Midbrain (tissue), 1 donor: ENCODE measurements at regions not wholly inside any gene's neighbourhood (a gene's known extent, or its start where the extent isn't known, plus 50 kb on each side); places are given as distances from the start of the nearest gene placed in this dataset.

ENCODE experiments used
- DNase-seq: peaks from one replicate; lab custom pipeline; 2025; lab: John Stamatoyannopoulos, UW

GRCh38 chr9:134967547-134967930 is 49.8 kb upstream of the FCN1 start:
- no peak for DNase-seq

DNA sequence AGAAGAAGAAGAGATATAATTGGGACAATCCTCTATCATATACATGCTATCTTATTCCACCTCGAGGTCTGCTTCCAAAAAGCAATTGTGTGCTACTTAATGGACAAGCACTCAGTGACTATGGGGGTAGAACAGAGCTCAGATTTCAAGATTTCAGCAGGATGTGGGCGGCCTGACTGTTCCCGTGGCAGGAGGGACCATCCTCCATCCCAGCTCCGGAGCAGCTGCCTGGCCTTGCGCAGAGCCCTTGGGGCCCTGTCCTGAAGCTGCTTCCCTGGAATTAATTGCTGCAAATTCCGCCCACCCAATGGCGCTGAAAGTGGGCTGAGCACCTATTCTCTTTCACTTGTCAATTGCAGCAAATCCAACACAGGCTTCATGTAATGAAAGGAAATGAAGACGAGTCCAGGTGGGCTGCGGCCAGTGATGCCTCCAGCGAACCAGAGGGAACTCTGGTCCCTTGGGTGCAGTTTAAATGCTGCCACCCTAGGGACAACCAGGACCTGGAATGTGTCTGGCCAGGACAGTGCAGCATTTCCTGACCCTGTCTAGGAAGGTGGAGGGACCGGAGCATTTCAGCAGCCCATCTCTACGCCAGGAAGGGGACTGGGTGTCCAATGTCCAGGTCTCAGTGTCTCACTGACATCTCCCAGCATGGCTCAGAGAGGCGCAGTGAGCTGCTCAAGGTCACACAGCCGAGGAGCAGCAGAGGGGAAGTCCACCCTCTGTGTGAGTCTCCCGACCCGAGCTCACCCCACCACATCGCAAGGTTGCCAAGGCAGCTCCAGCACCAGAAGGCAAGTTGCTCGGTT is 50.5 kb upstream of the FCN1 start:
- no peak for DNase-seq

DNA sequence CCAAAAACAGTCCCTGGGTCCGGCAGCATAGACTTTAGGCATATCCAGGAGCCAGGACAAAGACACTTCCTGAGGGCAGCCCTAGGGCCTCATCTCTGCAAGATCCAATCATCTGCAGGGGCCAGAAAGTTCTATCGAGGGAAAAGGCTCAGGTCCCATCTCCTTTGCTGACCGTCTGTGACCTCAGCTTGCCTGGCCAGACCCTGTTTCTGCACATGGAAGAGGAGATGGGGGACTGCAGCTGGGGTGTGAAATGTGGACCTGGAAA is 51.0 kb upstream of the FCN1 start:
- no peak for DNase-seq

- no peak for DNase-seq
Observed at GRCh38 chr9:134969156-134970045, 51.7 kb upstream of the FCN1 start.

DNA sequence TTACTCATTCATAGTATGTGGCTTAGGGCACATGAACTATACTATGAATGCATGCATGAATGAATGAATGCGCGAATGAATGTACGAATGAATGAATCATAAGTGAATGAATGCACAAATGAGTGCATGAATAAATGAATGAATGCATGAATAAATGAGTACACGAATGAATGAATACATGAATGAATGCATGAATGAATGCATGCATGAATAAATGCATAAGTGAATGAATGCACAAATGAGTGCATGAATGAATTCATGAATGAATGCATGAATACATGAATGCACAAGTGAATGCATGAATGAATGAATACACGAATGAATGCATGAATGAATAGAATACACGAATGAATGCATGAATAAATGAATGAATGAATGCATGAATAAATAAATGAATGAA is 52.5 kb upstream of the FCN1 start:
- no peak for DNase-seq

DNA sequence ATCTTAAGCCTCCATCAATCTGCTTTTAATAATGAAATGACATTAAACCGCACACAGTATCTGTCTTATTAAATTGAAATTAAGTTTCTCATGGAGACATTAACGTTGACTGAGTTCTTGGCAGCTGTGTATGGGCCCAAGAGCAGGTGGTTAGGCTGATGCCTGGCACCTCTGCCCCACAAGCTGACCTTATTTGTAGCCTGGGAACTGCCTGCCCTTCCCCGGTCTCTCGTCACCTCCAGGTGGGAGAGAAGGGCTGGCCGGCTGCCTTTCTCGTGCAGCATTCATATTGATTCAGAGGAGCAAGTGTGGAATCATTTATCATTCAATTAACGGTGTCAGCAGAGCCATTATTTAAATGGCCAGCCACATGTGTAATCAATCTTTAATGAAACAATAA is 53.0 kb upstream of the FCN1 start:
- no peak for DNase-seq

DNA sequence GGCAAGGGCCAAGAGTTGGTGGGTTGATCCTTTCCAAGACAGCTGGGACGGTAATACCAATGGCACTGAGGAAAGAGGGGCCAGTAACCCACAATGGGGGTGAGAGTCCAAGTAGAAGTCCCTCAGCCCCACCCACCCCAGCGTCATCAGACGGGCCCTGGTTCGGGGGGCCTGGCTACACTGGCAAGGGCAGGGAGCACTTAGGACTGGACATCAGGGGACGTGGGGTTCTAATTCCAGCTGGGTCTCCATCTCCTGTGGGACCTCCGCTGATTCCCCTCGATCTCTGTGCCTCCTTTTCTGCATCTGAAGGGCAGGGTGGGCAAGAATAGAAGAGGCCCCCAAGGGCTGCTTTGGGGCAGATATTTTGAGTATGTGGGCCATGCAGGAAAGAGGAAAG is 53.5 kb upstream of the FCN1 start:
- no peak for DNase-seq

DNA sequence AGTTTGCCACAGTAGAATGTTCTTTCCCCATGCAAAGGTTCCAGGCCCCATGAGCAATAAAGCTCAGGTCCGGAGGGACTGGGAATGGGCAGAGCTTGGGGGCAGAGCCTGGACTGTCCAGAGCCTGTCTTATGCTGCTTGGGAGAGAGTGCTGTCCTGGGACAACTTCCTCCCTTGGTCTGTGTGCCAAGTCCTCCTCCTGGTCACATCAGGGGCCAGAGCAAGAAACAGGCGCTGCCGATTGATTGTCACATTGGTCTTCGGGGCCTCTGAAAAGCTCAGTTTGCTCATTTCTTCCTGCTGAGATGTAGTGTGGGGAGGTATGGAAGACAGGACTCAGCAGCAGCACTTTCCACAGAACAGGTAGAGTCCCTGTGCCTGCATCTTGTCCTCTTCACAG is 54.0 kb upstream of the FCN1 start:
- no peak for DNase-seq

GRCh38 chr9:134972140-134972539 is 54.4 kb upstream of the FCN1 start:
- DNase-seq = no peak

GRCh38 chr9:134975253-134975652 is 57.5 kb upstream of the FCN1 start:
- DNase-seq = no peak

- no peak for DNase-seq
Observed at GRCh38 chr9:134976403-134976802, 58.7 kb upstream of the FCN1 start.

DNA sequence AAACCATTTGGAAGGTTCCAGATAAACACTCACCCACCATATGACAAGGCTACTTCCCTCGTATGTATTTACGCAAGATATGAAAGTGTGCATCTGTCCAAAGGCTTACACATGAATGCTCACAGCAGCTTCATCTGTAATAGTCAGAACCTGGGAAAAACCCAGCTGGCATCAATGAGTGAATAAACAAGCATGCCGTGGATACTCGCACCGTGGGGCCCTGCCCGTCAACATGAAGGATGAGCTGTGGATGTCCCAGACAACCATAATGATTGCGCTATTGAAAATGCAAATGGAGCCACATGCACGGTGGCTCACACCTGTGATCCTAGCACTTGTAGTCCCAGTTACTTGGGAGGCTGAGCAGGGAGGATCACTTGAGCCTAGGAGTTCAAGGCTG is 60.6 kb upstream of the FCN1 start:
- no peak for DNase-seq

DNA sequence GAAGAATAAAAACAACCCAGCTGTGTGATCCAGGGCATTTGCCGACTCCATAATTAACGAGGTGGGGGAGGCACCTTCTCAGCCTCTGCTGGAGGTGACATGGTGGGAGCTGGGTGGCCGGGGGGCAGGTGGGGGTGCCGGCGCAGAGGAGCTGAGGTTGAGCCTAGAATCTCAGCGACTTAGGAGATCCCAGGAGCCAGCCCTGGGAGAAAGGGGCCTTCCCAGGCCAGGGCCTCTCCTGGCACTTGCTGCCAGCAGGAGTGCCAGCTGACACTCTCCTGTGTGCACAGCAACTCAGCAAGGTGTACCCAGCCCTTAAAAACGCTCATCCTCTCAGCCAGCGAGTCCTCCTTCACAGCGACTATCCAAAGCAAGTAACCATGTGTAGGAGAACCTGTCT is 62.8 kb upstream of the FCN1 start:
- DNase-seq = no peak

DNA sequence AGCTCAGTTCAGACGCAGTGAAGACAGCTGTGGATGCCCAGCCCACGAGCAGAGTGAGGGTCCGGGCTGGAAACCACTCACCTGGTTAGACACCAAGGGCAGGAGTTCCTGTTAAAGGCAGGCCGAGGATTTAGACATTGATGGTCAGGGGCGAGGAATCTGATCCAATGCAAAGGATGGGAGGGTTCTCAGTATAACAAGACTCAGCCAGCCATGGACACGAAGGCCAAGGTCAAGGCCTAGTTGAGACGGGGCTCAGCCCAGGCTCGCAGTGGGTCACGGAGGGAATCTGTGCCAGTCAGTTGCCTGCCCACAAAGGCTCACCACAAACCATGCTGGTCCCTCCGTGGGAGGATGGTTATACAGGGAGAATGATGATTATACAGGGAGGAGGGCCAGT is 63.3 kb upstream of the FCN1 start:
- DNase-seq = no peak

GRCh38 chr9:134981829-134982228 is 64.1 kb upstream of the FCN1 start:
- DNase-seq = no peak

- no peak for DNase-seq
Observed at GRCh38 chr9:134982311-134982710, 64.6 kb upstream of the FCN1 start.

DNA sequence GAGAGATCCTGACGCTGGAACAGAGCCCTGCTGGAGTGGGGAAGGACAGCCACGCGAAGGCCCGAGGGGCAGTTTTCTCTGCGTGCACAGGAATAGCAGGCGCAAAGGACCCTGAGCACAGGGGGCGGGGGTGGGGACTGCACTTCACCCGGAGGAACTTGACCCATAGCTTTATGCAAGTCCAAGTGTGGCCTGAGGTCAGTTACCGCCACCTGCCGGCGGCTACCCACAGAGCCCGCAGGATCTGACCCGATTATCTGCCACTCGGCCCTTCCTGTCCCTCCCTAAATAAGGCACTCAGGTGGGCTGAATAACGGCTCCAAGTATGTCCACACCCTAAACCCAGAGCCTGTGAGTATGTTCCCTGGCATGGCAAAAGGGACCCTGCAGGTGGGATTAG is 65.4 kb upstream of the FCN1 start:
- DNase-seq = no peak

- DNase-seq = no peak
Observed at GRCh38 chr9:134983506-134984371, 66.0 kb upstream of the FCN1 start.

- DNase-seq = no peak
Observed at GRCh38 chr9:134984372-134985265, 66.9 kb upstream of the FCN1 start.

DNA sequence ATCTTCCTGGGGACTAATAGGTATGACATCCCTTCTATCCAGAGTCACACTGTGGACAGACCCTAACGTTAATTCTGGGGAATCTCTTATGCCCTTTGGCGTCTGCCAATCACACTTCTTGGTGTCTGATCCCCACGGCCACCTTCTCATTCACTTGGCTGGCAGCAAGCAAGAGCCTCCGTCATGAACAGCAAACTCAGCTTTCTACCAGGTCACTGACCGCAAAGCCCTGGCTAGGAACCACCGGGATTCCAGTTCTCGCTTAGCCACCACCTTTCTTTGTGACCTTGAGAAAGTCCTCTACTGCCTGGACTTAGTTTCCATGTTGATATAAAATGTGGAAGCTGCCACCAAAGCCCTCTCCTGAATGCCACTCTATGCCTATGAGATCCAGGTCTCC is 67.7 kb upstream of the FCN1 start:
- no peak for DNase-seq

GRCh38 chr9:134986957-134987356 is 69.2 kb upstream of the FCN1 start:
- no peak for DNase-seq

GRCh38 chr9:134987376-134987775 is 69.7 kb upstream of the FCN1 start:
- no peak for DNase-seq
